ENCODE measurements at regions not wholly inside any gene's neighbourhood (a gene's known extent, or its start where the extent isn't known, plus 50 kb on each side); places are given as distances from the start of the nearest gene placed in this dataset.

GRCh38 chr3:147269907-147270306 is 136.4 kb downstream of the ZIC4 start (continued):
- TF ChIP-seq E2F1 (CRISPR knock-in tag; IDR thresholded peaks at IDR 0.05) (no peak), ZNF671 (CRISPR knock-in tag; IDR thresholded peaks at IDR 0.05) (no peak), TEAD4 (CRISPR knock-in tag; IDR thresholded peaks at IDR 0.05) (no peak), JAZF1 (CRISPR knock-in tag; IDR thresholded peaks at IDR 0.05) (no peak)
- TF ChIP-seq, protein P1, sequence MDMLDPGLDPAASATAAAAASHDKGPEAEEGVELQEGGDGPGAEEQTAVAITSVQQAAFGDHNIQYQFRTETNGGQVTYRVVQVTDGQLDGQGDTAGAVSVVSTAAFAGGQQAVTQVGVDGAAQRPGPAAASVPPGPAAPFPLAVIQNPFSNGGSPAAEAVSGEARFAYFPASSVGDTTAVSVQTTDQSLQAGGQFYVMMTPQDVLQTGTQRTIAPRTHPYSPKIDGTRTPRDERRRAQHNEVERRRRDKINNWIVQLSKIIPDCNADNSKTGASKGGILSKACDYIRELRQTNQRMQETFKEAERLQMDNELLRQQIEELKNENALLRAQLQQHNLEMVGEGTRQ (CRISPR knock-in tag; IDR thresholded peaks at IDR 0.05): no peak
- TF ChIP-seq, protein P2, sequence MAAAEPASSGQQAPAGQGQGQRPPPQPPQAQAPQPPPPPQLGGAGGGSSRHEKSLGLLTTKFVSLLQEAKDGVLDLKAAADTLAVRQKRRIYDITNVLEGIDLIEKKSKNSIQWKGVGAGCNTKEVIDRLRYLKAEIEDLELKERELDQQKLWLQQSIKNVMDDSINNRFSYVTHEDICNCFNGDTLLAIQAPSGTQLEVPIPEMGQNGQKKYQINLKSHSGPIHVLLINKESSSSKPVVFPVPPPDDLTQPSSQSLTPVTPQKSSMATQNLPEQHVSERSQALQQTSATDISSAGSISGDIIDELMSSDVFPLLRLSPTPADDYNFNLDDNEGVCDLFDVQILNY (CRISPR knock-in tag; IDR thresholded peaks at IDR 0.05): no peak

- no peaks in the 10 kb centered on the region for H3K36me3 Mint-ChIP-seq
- no peak for ATAC-seq
- peaks cover 4% of the 10 kb centered on the region for H3K9me3 Mint-ChIP-seq
- ChIA-PET POLR2A (no interaction called here), CTCF (no interaction called here)
- H3K27ac Mint-ChIP-seq: no peak overlapping the region
- no peaks in the 10 kb centered on the region for H3K27me3 Mint-ChIP-seq (ENCODE audit: low read depth)
- no peaks in the 10 kb centered on the region for H3K4me1 Mint-ChIP-seq
- no peak for DNase-seq (ENCODE audit: low spot score)
- H3K4me3 Mint-ChIP-seq: no peak overlapping the region
- TF ChIP-seq ARID4B (CRISPR knock-in tag; IDR thresholded peaks at IDR 0.05; ENCODE audit: borderline replicate concordance) (no peak), ZNF671 (CRISPR knock-in tag; IDR thresholded peaks at IDR 0.05) (no peak), JUN (CRISPR knock-in tag; IDR thresholded peaks at IDR 0.05) (no peak), SMAD3 (CRISPR knock-in tag; IDR thresholded peaks at IDR 0.05; ENCODE audit: borderline replicate concordance) (no peak), ZNF263 (CRISPR knock-in tag; IDR thresholded peaks at IDR 0.05; ENCODE audit: low read depth) (no peak), PRRX2 (CRISPR knock-in tag; IDR thresholded peaks at IDR 0.05) (no peak), FOXK1 (CRISPR knock-in tag; IDR thresholded peaks at IDR 0.05) (no peak), IRF2 (CRISPR knock-in tag; IDR thresholded peaks at IDR 0.05; ENCODE audit: borderline replicate concordance, low read depth) (no peak), NR3C1 (CRISPR knock-in tag; conservative IDR thresholded peaks at IDR 0.05; ENCODE audit: low read depth) (no peak), SMAD4 (CRISPR knock-in tag; IDR thresholded peaks at IDR 0.05) (no peak), TEAD1 (CRISPR knock-in tag; IDR thresholded peaks at IDR 0.05) (no peak), FOXJ3 (CRISPR knock-in tag; IDR thresholded peaks at IDR 0.05; ENCODE audit: borderline replicate concordance) (no peak)
- TF ChIP-seq, protein P3, sequence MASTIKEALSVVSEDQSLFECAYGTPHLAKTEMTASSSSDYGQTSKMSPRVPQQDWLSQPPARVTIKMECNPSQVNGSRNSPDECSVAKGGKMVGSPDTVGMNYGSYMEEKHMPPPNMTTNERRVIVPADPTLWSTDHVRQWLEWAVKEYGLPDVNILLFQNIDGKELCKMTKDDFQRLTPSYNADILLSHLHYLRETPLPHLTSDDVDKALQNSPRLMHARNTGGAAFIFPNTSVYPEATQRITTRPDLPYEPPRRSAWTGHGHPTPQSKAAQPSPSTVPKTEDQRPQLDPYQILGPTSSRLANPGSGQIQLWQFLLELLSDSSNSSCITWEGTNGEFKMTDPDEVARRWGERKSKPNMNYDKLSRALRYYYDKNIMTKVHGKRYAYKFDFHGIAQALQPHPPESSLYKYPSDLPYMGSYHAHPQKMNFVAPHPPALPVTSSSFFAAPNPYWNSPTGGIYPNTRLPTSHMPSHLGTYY (CRISPR knock-in tag; IDR thresholded peaks at IDR 0.05): no peak
- TF ChIP-seq, protein P4, sequence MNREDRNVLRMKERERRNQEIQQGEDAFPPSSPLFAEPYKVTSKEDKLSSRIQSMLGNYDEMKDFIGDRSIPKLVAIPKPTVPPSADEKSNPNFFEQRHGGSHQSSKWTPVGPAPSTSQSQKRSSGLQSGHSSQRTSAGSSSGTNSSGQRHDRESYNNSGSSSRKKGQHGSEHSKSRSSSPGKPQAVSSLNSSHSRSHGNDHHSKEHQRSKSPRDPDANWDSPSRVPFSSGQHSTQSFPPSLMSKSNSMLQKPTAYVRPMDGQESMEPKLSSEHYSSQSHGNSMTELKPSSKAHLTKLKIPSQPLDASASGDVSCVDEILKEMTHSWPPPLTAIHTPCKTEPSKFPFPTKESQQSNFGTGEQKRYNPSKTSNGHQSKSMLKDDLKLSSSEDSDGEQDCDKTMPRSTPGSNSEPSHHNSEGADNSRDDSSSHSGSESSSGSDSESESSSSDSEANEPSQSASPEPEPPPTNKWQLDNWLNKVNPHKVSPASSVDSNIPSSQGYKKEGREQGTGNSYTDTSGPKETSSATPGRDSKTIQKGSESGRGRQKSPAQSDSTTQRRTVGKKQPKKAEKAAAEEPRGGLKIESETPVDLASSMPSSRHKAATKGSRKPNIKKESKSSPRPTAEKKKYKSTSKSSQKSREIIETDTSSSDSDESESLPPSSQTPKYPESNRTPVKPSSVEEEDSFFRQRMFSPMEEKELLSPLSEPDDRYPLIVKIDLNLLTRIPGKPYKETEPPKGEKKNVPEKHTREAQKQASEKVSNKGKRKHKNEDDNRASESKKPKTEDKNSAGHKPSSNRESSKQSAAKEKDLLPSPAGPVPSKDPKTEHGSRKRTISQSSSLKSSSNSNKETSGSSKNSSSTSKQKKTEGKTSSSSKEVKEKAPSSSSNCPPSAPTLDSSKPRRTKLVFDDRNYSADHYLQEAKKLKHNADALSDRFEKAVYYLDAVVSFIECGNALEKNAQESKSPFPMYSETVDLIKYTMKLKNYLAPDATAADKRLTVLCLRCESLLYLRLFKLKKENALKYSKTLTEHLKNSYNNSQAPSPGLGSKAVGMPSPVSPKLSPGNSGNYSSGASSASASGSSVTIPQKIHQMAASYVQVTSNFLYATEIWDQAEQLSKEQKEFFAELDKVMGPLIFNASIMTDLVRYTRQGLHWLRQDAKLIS (CRISPR knock-in tag; IDR thresholded peaks at IDR 0.05; ENCODE audit: borderline replicate concordance): no peak
- TF ChIP-seq, protein P5, sequence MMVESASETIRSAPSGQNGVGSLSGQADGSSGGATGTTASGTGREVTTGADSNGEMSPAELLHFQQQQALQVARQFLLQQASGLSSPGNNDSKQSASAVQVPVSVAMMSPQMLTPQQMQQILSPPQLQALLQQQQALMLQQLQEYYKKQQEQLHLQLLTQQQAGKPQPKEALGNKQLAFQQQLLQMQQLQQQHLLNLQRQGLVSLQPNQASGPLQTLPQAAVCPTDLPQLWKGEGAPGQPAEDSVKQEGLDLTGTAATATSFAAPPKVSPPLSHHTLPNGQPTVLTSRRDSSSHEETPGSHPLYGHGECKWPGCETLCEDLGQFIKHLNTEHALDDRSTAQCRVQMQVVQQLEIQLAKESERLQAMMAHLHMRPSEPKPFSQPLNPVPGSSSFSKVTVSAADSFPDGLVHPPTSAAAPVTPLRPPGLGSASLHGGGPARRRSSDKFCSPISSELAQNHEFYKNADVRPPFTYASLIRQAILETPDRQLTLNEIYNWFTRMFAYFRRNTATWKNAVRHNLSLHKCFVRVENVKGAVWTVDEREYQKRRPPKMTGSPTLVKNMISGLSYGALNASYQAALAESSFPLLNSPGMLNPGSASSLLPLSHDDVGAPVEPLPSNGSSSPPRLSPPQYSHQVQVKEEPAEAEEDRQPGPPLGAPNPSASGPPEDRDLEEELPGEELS (CRISPR knock-in tag; IDR thresholded peaks at IDR 0.05): no peak
- TF ChIP-seq, protein P6, sequence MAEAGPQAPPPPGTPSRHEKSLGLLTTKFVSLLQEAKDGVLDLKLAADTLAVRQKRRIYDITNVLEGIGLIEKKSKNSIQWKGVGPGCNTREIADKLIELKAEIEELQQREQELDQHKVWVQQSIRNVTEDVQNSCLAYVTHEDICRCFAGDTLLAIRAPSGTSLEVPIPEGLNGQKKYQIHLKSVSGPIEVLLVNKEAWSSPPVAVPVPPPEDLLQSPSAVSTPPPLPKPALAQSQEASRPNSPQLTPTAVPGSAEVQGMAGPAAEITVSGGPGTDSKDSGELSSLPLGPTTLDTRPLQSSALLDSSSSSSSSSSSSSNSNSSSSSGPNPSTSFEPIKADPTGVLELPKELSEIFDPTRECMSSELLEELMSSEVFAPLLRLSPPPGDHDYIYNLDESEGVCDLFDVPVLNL (CRISPR knock-in tag; IDR thresholded peaks at IDR 0.05; ENCODE audit: borderline replicate concordance, low read depth): no peak
These were observed 138.9 kb downstream of the ZIC4 start for GRCh38 chr3:147267434-147267833.

All from WTC11 (cell line).